Neuronal stem cell (in vitro differentiated cells): ENCODE measurements at regions not wholly inside any gene's neighbourhood (a gene's known extent, or its start where the extent isn't known, plus 50 kb on each side); places are given as distances from the start of the nearest gene placed in this dataset.
A peak's percentile ranks its signal among the peaks of the same experiment; 100 is the strongest.

ENCODE experiments used
- DNase-seq: peaks from one replicate; pipeline ENCODE4 v3.0.0-alpha.2; 2013; ENCODE audit warnings: low spot score
- H2AFZ ChIP-seq: one replicate; pipeline ENCODE4 v1.6.1; 2013; ENCODE audit warnings: mild to moderate bottlenecking, low read length, inconsistent platforms
- H2AK5ac ChIP-seq: 2 replicates; pipeline ENCODE4 v1.6.1; 2013; ENCODE audit warnings: low read depth, mild to moderate bottlenecking, inconsistent platforms, low read length, moderate library complexity, mixed read lengths
- H2BK120ac ChIP-seq: 2 replicates; pipeline ENCODE4 v1.6.1; 2013; ENCODE audit warnings: low read depth, mild to moderate bottlenecking, inconsistent platforms, low read length, moderate library complexity, mixed read lengths
- H2BK12ac ChIP-seq: one replicate; pipeline ENCODE4 v1.6.1; 2013; ENCODE audit warnings: low read length, inconsistent platforms
- H2BK15ac ChIP-seq: 2 replicates; pipeline ENCODE4 v1.6.1; 2013; ENCODE audit warnings: mild to moderate bottlenecking, low read length, inconsistent platforms, mixed read lengths
- H2BK5ac ChIP-seq: one replicate; pipeline ENCODE4 v1.6.1; 2013; ENCODE audit warnings: inconsistent platforms, mild to moderate bottlenecking, low read length, moderate library complexity
- H3K14ac ChIP-seq: one replicate; pipeline ENCODE4 v1.6.1; 2013; ENCODE audit warnings: low read length, inconsistent platforms
- H3K18ac ChIP-seq: 2 replicates; pipeline ENCODE4 v1.6.1; 2013; ENCODE audit warnings: low read length, inconsistent platforms
- H3K23ac ChIP-seq: 2 replicates; pipeline ENCODE4 v1.6.1; 2013; ENCODE audit warnings: low read depth, mild to moderate bottlenecking, mixed read lengths, low read length, inconsistent platforms; ENCODE audit not compliant: poor library complexity
- H3K27ac ChIP-seq: replicated peaks from 3 replicates; pipeline ENCODE4 v1.5.1; 2013; ENCODE audit warnings: low read length, inconsistent platforms
- H3K27me3 ChIP-seq, 3 experiments: 2 replicates each; pipeline ENCODE4 v1.6.1; 2013; ENCODE audit warnings: low read length in 3 of 3, mild to moderate bottlenecking in 2 of 3, inconsistent platforms in 1 of 3, low read depth in 1 of 3, mixed read lengths in 1 of 3, moderate library complexity in 1 of 3; ENCODE audit not compliant: control insufficient read depth in 3 of 3, insufficient read depth in 3 of 3
- H3K36me3 ChIP-seq, 2 donors: replicated peaks in 1 of 2; 2 replicates each; pipeline ENCODE4 v1.6.1; 2013; ENCODE audit warnings: low read length in 2 of 2; ENCODE audit not compliant: control insufficient read depth in 2 of 2, insufficient read depth in 2 of 2
- H3K4ac ChIP-seq: 2 replicates; pipeline ENCODE4 v1.6.1; 2013; ENCODE audit warnings: inconsistent platforms, mild to moderate bottlenecking, low read length, moderate library complexity
- H3K4me1 ChIP-seq, 2 donors: 1 replicate in 1 of 2; 2 replicates in 1 of 2; pipeline ENCODE4 v1.6.1; 2013; ENCODE audit warnings: low read length in 2 of 2, low read depth in 1 of 2; ENCODE audit not compliant: control insufficient read depth in 2 of 2, insufficient read depth in 1 of 2
- H3K4me2 ChIP-seq: one replicate; pipeline ENCODE4 v1.6.1; 2013; ENCODE audit warnings: mild to moderate bottlenecking, low read length, inconsistent platforms; ENCODE audit not compliant: insufficient read depth, poor library complexity, severe bottlenecking
- H3K4me3 ChIP-seq, 2 donors: 2 replicates each; pipeline ENCODE4 v1.5.1; 2013; ENCODE audit warnings: low read length in 2 of 2, mild to moderate bottlenecking in 2 of 2, inconsistent platforms in 1 of 2, moderate library complexity in 1 of 2
- H3K79me1 ChIP-seq: one replicate; pipeline ENCODE4 v1.6.1; 2013; ENCODE audit warnings: low read depth, mild to moderate bottlenecking, inconsistent platforms, low read length, moderate library complexity
- H3K9ac ChIP-seq: one replicate; pipeline ENCODE4 v1.6.1; 2013; ENCODE audit warnings: mild to moderate bottlenecking, low read depth, low read length, inconsistent platforms; ENCODE audit not compliant: poor library complexity
- H3K9me3 ChIP-seq, 2 donors: replicated peaks in 1 of 2; 2 replicates each; pipeline versions ENCODE3 to v1.6.1; 2013; ENCODE audit warnings: low read length in 2 of 2, mild to moderate bottlenecking in 2 of 2, inconsistent platforms in 1 of 2, low read depth in 1 of 2, mixed read lengths in 1 of 2, moderate library complexity in 1 of 2; ENCODE audit not compliant: control insufficient read depth in 2 of 2, insufficient read depth in 1 of 2
- H4K8ac ChIP-seq: one replicate; pipeline ENCODE4 v1.6.1; 2013; ENCODE audit warnings: low read depth, mild to moderate bottlenecking, inconsistent platforms, low read length, moderate library complexity
- H4K91ac ChIP-seq: one replicate; pipeline ENCODE4 v1.6.1; 2013; ENCODE audit warnings: low read length, low read depth, mild to moderate bottlenecking, inconsistent platforms; ENCODE audit not compliant: poor library complexity
- WGBS, 2 donors: extraction: QIAGEN DNeasy Blood & Tissue Kit; methylation state at CpG; one replicate each; pipeline ENCODE4 v1.1.7; 2013; ENCODE audit warnings: missing lambda C conversion rate in 2 of 2, mixed read lengths in 1 of 2; ENCODE audit not compliant: insufficient read length in 2 of 2, insufficient replicate concordance in 1 of 2; ENCODE audit errors: extremely low coverage in 2 of 2; 5-methylcytosine and 5-hydroxymethylcytosine counted together

GRCh38 chr12:111074559-111074958 is 154.2 kb upstream of the MYL2 start:
- H3K79me1 ChIP-seq, result peaks cover 2% of the 10 kb centered on the region
- H4K8ac ChIP-seq, result no peak overlapping the region
- peaks cover 2 to 4% of the 10 kb centered on the region in 2 donors for H3K4me1 ChIP-seq
- H4K91ac ChIP-seq, result no peak overlapping the region
- H3K9ac ChIP-seq, result no peak overlapping the region
- no CpG with 5 or more reads among the region's 8 CpGs for WGBS, 2 donors
- no peak overlapping the region for H3K27ac ChIP-seq
- H3K9me3 ChIP-seq, result peaks cover 0 to 4% of the 10 kb centered on the region in 2 donors
- peak overlapping the region; percentile 76 for H3K14ac ChIP-seq
- DNase-seq, result no peak
- H3K23ac ChIP-seq, result peak overlapping the region; percentile 37
- peak overlapping the region; percentile 25 for H2BK5ac ChIP-seq
- peak overlapping the region; percentile 26 for H2AK5ac ChIP-seq
- H3K18ac ChIP-seq, result peak overlapping the region; percentile 74
- no peak overlapping the region for H2BK12ac ChIP-seq
- no peak overlapping the region for H2AFZ ChIP-seq
- no peak overlapping the region for H3K4me3 ChIP-seq
- no peak overlapping the region for H3K4me2 ChIP-seq
- H2BK120ac ChIP-seq, result peak overlapping the region; percentile 51
- H2BK15ac ChIP-seq, result no peak overlapping the region
- H3K36me3 ChIP-seq, result no peaks in the 10 kb centered on the region
- H3K27me3 ChIP-seq, result no peaks in the 10 kb centered on the region
- no peak overlapping the region for H3K4ac ChIP-seq

- no peak overlapping the region for H2AFZ ChIP-seq
- no peak overlapping the region for H3K4me3 ChIP-seq
- no peak overlapping the region for H2BK12ac ChIP-seq
- no peak overlapping the region for H2AK5ac ChIP-seq
- H3K4ac ChIP-seq, result no peak overlapping the region
- H3K18ac ChIP-seq, result no peak overlapping the region
- no peak overlapping the region for H4K91ac ChIP-seq
- DNase-seq, result no peak
- peaks cover 0 to 4% of the 10 kb centered on the region in 2 donors for H3K9me3 ChIP-seq
- no peak overlapping the region for H2BK120ac ChIP-seq
- H3K14ac ChIP-seq, result no peak overlapping the region
- no peak overlapping the region for H3K27ac ChIP-seq
- H3K9ac ChIP-seq, result no peak overlapping the region
- no peaks in the 10 kb centered on the region for H3K27me3 ChIP-seq
- H3K23ac ChIP-seq, result no peak overlapping the region
- H3K4me1 ChIP-seq, result peaks cover 4 to 8% of the 10 kb centered on the region in 2 donors
- H2BK5ac ChIP-seq, result no peak overlapping the region
- no CpG with 5 or more reads among the region's 4 CpGs for WGBS, 2 donors
- H4K8ac ChIP-seq, result no peak overlapping the region
- H2BK15ac ChIP-seq, result no peak overlapping the region
- no peaks in the 10 kb centered on the region for H3K36me3 ChIP-seq
- no peak overlapping the region for H3K4me2 ChIP-seq
- H3K79me1 ChIP-seq, result no peaks in the 10 kb centered on the region
Observed at GRCh38 chr12:111073370-111073769, 153.0 kb upstream of the MYL2 start.

GRCh38 chr12:111072299-111072698 is 151.9 kb upstream of the MYL2 start:
- H2BK120ac ChIP-seq, result no peak overlapping the region
- H2AFZ ChIP-seq, result no peak overlapping the region
- no peak overlapping the region for H3K4me2 ChIP-seq
- no peak overlapping the region for H3K18ac ChIP-seq
- no peaks in the 10 kb centered on the region for H3K79me1 ChIP-seq
- DNase-seq, result no peak
- no peak overlapping the region for H3K27ac ChIP-seq
- no peak overlapping the region for H3K4ac ChIP-seq
- no peak overlapping the region for H3K9ac ChIP-seq
- no peak overlapping the region for H4K8ac ChIP-seq
- no peak overlapping the region for H2BK15ac ChIP-seq
- no peak overlapping the region for H3K23ac ChIP-seq
- no peaks in the 10 kb centered on the region for H3K36me3 ChIP-seq
- no peak overlapping the region for H2BK12ac ChIP-seq
- H3K4me1 ChIP-seq, result peaks cover 8 to 16% of the 10 kb centered on the region in 2 donors
- H3K14ac ChIP-seq, result no peak overlapping the region
- no peak overlapping the region for H3K4me3 ChIP-seq
- peaks cover 0 to 2% of the 10 kb centered on the region in 2 donors for H3K9me3 ChIP-seq
- no peaks in the 10 kb centered on the region for H3K27me3 ChIP-seq
- no peak overlapping the region for H4K91ac ChIP-seq
- no peak overlapping the region for H2BK5ac ChIP-seq
- H2AK5ac ChIP-seq, result no peak overlapping the region

- H3K27me3 ChIP-seq, result no peaks in the 10 kb centered on the region
- H3K4me2 ChIP-seq, result no peak overlapping the region
- no peak for DNase-seq
- no peak overlapping the region for H2AK5ac ChIP-seq
- H2BK5ac ChIP-seq, result no peak overlapping the region
- no peak overlapping the region for H3K4me3 ChIP-seq
- H2AFZ ChIP-seq, result no peak overlapping the region
- H3K4me1 ChIP-seq, result peaks cover 9 to 16% of the 10 kb centered on the region in 2 donors
- no CpG with 5 or more reads among the region's 4 CpGs for WGBS, 2 donors
- H3K18ac ChIP-seq, result no peak overlapping the region
- no peak overlapping the region for H3K9ac ChIP-seq
- no peak overlapping the region for H4K8ac ChIP-seq
- H3K79me1 ChIP-seq, result no peaks in the 10 kb centered on the region
- H2BK120ac ChIP-seq, result no peak overlapping the region
- no peak overlapping the region for H3K27ac ChIP-seq
- no peaks in the 10 kb centered on the region for H3K36me3 ChIP-seq
- H3K9me3 ChIP-seq, result peaks cover 2% of the 10 kb centered on the region in 2 donors
- no peak overlapping the region for H4K91ac ChIP-seq
- H3K14ac ChIP-seq, result no peak overlapping the region
- H2BK15ac ChIP-seq, result no peak overlapping the region
- H2BK12ac ChIP-seq, result no peak overlapping the region
- no peak overlapping the region for H3K23ac ChIP-seq
- H3K4ac ChIP-seq, result no peak overlapping the region
Observed at GRCh38 chr12:111069886-111070285, 149.5 kb upstream of the MYL2 start.
